ENCODE measurements at regions not wholly inside any gene's neighbourhood (a gene's known extent, or its start where the extent isn't known, plus 50 kb on each side); places are given as distances from the start of the nearest gene placed in this dataset.
A peak's percentile ranks its signal among the peaks of the same experiment; 100 is the strongest.

DNA sequence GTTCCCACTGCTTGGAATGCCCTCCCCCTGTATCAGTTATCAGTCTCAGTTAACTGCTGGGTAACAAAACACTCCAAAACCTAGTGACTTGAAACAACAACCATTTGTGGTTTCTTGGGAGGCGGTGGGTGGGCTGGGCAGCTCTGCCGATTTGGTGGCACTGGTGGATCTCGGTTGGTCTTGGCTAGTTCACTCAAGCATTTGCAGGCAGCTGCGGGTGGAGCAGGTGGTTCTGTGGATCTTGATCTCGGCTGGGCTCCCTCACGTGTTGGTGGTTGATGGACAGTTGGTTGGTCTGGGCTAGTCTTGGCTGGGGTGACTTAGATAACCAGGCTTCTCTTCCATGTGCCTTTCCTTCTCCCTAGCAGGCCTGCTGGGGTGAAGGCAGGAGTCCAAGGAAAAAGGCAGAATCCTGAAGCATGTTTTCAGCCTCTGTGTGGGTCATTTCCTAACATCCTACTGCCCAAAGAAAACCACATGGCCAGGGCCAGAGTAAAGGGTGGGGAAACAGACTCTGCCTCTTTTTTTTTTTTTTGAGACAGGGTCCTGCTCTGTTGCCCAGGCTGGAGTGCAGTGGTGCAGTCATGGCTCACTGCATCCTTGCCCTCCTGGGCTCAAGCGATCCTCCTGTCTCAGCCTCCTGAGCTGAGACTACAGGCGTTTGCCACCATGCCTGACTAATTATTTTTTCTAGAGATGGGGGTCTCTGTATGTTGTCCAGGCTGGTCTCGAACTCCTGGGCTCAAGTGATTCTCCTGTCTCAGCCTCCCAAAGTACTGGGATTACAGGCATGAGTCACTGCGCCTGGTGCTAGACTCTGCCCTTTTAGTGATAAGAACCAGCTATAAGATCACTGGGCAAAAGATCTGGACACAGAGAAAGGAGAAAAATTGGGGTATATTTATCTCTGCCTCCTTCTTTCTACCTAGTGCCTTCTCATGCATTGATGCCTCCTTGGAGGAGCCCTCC, 183.7 kb downstream of the RGS3 start:
- no peak for DNase-seq

DNA sequence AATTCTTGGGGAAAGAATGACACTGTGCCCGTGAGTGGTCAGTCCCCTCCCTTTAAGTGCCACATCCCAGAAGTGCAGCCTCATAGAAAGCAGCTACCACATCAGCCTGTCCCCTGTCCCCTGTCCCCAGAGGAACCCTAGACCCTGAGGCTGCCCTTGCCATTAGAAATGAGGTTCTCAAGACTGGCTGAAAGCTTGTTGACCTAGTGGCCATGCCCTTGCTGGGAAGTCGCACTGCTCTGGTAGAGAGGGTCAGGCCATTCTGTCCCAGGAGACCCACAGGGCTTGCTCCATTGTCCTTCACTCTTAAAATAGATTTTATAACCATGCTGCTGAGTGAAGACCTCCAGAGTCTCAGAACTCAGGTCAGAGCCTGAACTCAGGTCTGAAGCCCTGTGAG, 184.5 kb downstream of the RGS3 start:
- no peak for DNase-seq

DNA sequence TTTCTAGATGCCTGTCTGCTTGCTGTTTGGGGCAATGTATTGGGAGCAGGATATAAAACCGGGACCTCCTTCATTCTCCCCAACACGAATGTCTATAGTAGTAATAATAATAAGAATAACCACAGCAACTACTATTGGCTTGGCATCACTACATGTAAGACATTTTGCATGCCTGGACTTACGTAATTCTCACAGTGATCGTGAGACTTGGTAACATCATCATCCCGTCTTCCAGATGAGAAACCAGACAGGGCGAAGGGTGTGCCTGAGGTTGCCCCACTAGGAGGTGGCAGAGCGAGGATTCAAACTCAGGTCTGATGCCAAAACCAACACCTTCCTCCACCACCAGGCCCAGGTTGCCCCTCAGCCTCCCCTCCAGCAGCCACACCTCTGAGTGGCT, 185.1 kb downstream of the RGS3 start:
- no peak for DNase-seq

DNA sequence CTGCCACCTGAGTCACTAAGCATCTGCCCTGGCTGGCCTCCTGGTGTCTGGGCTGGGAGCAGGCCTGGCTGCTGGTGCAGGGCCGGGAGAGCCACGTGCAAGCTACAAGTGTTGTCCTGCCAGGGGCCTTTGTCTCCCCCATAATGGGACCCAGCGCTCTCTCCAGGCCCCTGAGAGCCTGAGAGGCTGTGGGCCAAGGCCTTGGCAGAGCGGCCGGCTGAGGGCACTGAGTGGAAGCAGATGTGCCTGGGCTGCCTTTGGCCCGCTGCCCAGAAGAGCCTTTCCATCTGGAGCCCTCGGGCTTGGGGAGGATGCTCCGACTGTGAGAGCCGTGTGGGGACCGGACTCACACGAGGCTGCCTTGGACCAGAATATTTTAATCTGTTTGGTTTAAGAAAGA, 185.5 kb downstream of the RGS3 start:
- peak; percentile 11 to 94 (median 84) for DNase-seq

DNA sequence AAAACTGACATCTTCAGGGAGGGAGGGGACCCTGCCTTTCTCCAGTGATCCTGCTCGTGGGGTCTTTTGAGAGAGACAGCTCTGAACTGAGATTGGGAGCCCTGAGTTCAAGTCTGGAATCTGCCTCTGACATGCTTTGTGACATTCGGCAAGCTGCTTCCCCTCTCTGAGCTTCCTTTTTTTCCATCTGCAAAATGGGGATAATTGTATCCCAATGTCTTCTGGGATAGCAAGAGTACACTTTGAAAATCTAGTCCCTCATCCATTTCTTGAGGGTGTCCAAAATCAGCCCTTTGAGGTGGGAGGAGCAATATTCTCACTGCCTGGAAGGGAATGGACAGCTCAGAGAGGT, 186.3 kb downstream of the RGS3 start:
- no peak for DNase-seq

DNA sequence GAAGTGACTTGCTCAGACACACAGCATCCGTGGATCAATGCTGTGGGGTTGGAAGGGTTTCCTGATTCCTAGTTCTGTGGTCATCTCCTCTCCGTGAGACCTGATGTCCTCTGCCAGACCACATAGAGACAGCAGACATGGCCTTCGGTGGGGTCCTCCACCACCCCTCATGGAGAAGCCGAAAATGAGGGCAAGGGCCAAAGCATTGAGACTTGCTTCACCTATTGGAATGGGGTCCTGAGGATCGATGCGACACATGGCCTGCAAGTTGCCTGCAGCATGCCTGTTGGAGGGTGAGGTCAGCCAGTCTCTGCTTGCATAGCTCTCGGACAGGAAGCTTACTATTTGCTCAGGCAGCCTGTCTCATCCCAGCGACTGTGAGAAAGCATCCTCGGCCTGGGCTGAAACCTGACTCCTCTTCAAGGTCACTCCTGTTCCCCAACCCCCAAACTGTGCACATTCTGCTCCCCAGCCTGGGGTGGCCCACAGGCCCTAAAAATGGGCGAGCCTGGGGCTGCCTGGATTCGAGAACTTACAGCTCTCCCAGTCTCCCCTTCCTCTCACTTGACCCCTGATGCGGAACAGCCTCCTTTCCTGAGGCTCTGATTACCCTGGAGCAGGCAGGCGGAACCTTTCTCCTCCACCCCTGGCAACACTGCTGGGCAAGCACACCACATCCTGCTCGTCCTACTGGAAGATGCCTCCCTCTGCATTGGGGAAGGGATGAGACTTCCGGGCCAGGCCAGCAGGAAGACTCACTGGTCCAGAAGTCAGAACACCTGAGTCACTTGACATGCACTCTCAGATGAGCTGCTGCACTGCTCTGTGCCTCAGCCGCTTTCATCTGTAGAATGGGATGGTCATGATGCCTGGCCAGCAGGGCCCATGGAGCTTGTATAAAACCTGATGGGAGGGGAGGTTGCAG, 186.9 kb downstream of the RGS3 start:
- DNase-seq, result peak in 1 of 58 donors; percentile 2

DNA sequence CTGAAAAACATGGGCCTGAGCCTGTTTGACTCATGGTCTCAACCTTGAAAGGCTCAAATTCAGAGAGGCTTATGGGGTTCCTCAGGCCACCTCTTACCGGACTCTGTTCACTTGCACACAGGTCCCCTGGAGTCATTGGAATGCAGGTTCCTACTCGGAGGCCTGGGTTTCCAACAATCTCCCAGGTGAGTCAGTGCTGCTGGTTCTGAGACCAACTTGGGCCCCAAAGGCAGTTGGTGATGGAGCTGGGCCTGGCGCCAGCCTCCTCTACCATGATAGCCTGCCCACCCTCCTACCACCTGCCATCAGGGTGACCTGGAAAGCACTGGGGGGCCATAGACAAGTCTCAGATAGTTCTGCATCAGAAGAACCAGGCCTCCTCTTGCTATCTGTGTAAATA, 188.4 kb downstream of the RGS3 start:
- no peak for DNase-seq

DNA sequence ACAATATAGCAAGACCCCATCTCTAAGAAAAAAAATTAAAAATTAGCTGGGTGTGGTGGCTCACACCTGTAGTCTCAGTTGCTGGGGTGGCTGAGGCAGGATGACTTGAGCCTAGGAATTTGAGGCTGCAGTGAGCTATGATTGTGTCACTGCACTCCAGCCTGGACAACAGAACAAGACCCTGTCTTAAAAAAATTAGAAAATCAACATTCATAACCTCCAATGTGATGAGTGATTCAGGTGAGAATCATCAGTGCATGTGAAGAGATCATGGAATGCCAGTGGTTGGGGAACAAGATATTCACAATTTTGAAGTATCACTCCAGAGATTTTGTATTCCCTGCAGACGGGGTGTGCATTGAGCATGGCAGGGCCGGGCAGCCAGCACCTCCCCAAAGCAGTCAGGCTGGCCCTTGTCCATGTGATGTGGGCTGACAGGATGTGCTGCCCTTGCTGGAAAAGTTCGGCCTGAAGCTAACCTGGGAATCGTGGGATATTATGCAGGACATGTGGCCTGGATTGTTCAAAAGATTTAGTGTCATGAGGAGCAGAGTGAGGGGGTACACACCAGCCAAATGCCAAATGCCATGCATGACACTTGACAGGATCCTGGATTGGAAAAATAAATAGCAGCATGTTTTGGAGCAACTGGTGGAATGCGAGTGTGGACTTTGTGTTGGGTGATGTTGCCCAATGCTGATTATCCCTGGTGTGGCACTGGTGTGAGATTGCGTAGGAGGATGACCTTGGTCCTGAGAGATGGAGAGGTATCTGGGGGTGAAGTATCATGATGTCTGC, 189.0 kb downstream of the RGS3 start:
- no peak for DNase-seq

- DNase-seq, result no peak
Observed at GRCh38 chr9:113653746-113654604, 190.4 kb downstream of the RGS3 start.

- peak in 2 of 58 donors; percentile 5 to 24 for DNase-seq
Observed at GRCh38 chr9:113654605-113655428, 191.3 kb downstream of the RGS3 start.

GRCh38 chr9:113656771-113657670, 193.5 kb downstream of the RGS3 start:
- DNase-seq, result no peak

- peak in 55 of 58 donors; percentile 30 to 88 (median 67) for DNase-seq
Observed at GRCh38 chr9:113657765-113658544, 194.4 kb downstream of the RGS3 start.

- DNase-seq, result no peak
Observed at GRCh38 chr9:113658545-113658895, 195.0 kb downstream of the RGS3 start.

DNA sequence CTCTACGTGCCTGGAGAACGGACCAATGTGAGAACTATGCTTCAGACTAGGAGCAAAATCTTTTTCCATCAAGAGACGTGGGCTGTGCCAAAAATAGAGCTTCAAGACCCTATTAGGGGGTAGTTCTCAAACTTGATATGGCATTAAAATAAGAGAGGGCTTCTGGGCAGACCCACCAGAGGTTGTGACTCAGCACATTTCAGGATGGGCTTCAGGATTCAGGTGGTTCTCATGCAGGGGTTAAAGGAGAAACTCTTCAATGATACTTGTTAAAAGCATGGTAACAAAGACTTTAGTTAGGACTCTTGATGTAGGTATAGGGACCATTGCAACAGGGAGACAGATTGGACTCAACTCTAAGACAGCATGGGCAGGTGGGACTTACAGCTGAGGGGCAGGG, 195.5 kb downstream of the RGS3 start:
- DNase-seq, result no peak

DNA sequence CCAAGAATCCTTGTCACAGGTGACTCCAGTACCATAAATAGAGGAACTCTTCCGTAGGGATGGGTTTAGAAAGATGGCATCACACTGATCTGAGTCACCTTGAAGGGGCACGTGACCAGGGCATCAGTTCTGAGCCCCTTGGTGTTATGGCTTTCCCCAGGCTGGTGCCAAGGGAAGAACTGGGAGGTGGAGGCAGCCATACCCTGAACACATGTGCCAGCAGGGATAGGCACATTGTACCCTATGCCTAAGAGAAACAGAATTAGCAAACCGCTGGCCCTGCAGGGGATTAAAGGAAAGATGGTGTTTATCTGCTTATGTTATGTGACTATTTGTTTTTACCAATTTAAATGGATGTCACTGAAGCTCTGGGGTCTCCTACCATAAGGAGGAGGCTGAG, 196.2 kb downstream of the RGS3 start:
- no peak for DNase-seq

- no peak for DNase-seq
Observed at GRCh38 chr9:113660196-113660595, 196.7 kb downstream of the RGS3 start.

DNA sequence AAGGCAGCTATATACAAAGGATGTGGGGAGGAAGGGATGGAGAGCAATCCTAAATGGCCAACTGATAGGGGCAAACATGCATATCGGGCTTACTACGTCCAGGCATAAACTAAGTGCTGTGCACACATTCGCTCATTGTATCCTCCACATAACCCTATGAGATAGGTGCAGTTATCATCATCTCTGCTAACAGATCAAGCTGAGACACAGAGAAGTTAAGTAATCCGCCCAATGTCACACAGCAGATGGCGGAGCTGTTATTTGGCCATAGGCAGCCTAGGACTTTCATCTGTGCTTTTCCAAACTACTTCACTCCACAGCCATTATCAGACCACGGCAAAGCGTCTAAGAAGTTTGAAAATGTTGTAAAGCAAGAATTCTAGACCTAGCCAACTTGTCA, 197.5 kb downstream of the RGS3 start:
- DNase-seq, result no peak

Data from anterior cingulate cortex (tissue), 58 donors.